ACC112 (cell line): ENCODE measurements at regions not wholly inside any gene's neighbourhood (a gene's known extent, or its start where the extent isn't known, plus 50 kb on each side); places are given as distances from the start of the nearest gene placed in this dataset.
"Not testable (repeated sequence)": the region's sequence is repeated elsewhere in the genome, so short reads cannot be mapped to it uniquely, and the experiment has no call there.

Experiments used
- H2AFZ ChIP-seq: fragments of 200-600 bp; sonication (generic); one replicate; pipeline ENCODE4 v1.6.0; 2017; ENCODE audit warnings: antibody characterized with exemption, low read length; ENCODE audit not compliant: unreplicated experiment
- H3K27ac ChIP-seq: fragments of 200-600 bp; sonication (generic); 2 replicates; pipeline ENCODE4 v1.5.1; 2014; ENCODE audit warnings: low read depth, mild to moderate bottlenecking, antibody characterized with exemption, low read length, moderate library complexity
- H3K27me3 ChIP-seq: fragments of 200-600 bp; sonication (generic); 2 replicates; pipeline ENCODE4 v1.6.1; 2014; ENCODE audit warnings: mild to moderate bottlenecking, antibody characterized with exemption, low read length, moderate library complexity, mixed read lengths; ENCODE audit not compliant: insufficient read depth
- H3K36me3 ChIP-seq: fragments of 200-600 bp; sonication (generic); 2 replicates; pipeline ENCODE4 v1.6.1; 2016; ENCODE audit warnings: mild to moderate bottlenecking, antibody characterized with exemption, low read length, moderate library complexity, mixed read lengths; ENCODE audit not compliant: insufficient read depth
- H3K4me1 ChIP-seq: fragments of 200-600 bp; sonication (generic); one replicate; pipeline ENCODE4 v1.6.1; 2016; ENCODE audit warnings: low read length, mixed read lengths; ENCODE audit not compliant: insufficient read depth, unreplicated experiment, control insufficient read depth
- H3K4me3 ChIP-seq: fragments of 200-600 bp; sonication (generic); 2 replicates; pipeline ENCODE4 v1.5.1; 2014; ENCODE audit warnings: mild to moderate bottlenecking, low read depth, low read length
- H3K79me2 ChIP-seq: fragments of 200-600 bp; sonication (generic); one replicate; pipeline ENCODE4 v1.6.0; 2016; ENCODE audit warnings: low read length; ENCODE audit not compliant: control insufficient read depth, unreplicated experiment, insufficient read depth

DNA sequence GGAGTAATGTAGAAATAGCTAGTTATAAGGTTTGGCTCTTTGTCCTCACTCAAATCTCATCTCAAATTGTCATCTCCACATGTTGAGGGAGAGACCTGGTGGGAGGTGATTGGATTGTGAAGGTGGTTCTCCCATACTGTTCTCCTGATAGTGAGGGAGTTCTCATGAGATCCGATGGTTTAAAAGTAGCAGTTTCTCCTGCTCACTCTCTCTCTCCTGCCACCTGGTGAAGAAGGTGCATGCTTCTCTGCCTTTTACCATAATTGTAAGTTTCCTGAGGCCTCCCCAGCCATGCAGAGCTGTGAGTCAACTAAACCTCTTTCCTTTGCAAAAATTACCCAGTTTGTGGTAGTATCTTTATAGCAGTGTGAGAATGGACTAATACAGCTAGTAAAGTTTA, 849.4 kb downstream of the DACH1 start:
- no peaks in the 10 kb centered on the region for H3K4me1 ChIP-seq
- no peak overlapping the region for H3K27ac ChIP-seq
- H3K27me3 ChIP-seq = no peaks in the 10 kb centered on the region
- no peaks in the 10 kb centered on the region for H3K79me2 ChIP-seq
- no peaks in the 10 kb centered on the region for H3K36me3 ChIP-seq
- H3K4me3 ChIP-seq = no peak overlapping the region
- H2AFZ ChIP-seq = no peak overlapping the region

DNA sequence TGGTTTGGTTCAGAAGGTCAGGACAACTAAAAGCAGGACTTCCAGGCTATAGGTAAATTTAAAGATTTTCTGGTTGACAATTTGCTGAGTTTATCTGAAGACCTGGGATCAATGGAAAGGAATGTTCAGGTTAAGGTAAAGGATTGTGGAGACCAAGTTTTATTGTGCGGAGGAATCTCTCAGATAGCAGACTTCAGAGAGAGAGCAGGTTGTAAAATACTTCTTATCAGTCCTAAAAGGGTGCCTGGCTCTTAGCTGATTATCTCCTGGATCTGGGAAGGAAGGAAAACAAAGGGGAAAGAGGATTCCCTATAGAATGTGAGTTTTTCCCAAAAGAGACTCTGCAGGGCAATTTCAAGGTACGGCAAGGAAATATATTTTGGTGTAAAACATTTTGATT, 851.5 kb downstream of the DACH1 start:
- no peaks in the 10 kb centered on the region for H3K27me3 ChIP-seq
- no peaks in the 10 kb centered on the region for H3K79me2 ChIP-seq
- no peak overlapping the region for H3K4me3 ChIP-seq
- H3K27ac ChIP-seq = no peak overlapping the region
- H3K36me3 ChIP-seq = no peaks in the 10 kb centered on the region
- no peaks in the 10 kb centered on the region for H3K4me1 ChIP-seq
- no peak overlapping the region for H2AFZ ChIP-seq

DNA sequence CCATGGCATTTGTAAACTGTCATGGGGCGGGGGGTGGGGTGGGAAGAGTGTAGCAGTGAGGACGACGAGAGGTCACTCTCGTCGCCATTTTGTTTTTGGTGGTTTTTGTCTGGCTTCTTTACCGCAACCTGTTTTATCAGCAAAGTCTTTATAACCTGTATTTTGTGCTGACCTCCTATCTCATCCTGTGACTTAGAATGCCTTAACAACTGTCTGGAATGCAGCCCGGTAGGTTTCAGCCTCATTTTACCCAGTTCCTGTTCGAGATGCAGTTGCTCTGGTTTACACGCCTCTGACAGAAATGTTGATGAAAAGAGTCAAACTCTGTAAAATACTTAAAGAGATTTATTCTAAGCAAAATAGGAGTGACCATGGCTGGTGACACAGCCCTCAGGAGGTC, 852.0 kb downstream of the DACH1 start:
- H3K4me1 ChIP-seq = no peaks in the 10 kb centered on the region
- H3K36me3 ChIP-seq = no peaks in the 10 kb centered on the region
- no peaks in the 10 kb centered on the region for H3K27me3 ChIP-seq
- H3K79me2 ChIP-seq = no peaks in the 10 kb centered on the region
- no peak overlapping the region for H3K27ac ChIP-seq
- H2AFZ ChIP-seq = no peak overlapping the region
- H3K4me3 ChIP-seq = no peak overlapping the region

DNA sequence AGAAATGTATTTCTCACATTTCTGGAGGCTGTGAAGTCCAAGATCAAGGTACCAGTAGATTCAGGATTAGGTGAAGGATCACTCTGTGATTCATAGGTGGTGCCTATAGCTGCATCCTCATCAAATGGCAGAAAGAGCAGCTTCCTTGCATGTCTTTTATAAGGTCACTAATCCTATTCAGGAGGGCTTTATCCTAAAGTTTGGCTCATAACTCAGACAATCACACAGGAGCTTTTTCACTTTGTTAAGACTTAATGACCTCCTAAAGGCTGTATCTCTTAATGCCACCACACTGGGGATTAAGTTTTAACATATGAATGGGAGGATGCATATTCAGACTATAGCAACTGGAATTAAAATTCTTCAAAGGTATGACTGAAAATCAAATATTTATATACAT, 861.1 kb downstream of the DACH1 start:
- H3K4me3 ChIP-seq = no peak overlapping the region
- H3K36me3 ChIP-seq = no peaks in the 10 kb centered on the region
- H3K79me2 ChIP-seq = no peaks in the 10 kb centered on the region
- H3K27ac ChIP-seq = no peak overlapping the region
- H3K4me1 ChIP-seq = no peaks in the 10 kb centered on the region
- H3K27me3 ChIP-seq = no peaks in the 10 kb centered on the region
- no peak overlapping the region for H2AFZ ChIP-seq

DNA sequence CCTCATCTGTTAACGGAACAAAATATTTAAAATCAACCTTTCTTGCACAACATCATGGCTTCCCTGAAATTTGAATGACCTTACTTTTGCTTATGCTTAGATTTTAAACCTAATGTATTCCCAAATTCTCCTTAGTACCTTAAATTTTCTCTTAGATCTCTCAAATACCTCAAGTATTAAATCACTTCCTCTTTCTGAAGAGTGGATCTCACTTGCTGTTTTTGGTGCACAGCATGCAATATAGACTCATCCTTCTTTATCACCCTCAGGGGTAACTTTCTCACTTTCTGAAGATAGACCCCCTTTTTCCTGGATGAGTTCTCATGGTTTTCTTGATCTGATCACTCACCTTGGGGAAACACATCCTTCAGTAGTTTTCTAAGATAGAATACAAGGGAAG, 871.7 kb downstream of the DACH1 start:
- Histone ChIP-seq H3K27me3 (no peaks in the 10 kb centered on the region), H3K4me3 (no peak overlapping the region)

DNA sequence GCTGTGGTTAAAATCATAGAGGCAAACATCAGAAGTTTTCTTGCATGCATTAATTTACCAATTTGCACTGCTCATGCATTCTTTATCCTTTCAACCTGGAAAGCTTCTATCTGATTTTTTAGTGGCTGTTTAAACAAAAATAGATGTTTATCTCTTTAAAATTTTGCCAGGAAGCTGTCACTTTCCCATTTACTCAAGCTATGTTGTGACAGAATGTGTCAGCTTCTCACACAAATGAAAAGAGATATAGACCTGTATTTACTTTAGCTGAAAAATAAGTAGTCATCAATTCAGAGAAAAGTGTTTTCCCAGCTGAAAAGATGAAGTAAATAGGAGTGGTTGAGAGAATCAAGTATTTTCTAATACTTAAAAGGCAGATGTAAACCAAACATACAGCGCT, 872.8 kb downstream of the DACH1 start:
- no peaks in the 10 kb centered on the region for H3K79me2 ChIP-seq
- H3K4me3 ChIP-seq = no peak overlapping the region

More for the DNA sequence above, 871.7 kb downstream of the DACH1 start:
- H3K79me2 ChIP-seq = no peaks in the 10 kb centered on the region
- H3K4me1 ChIP-seq = no peaks in the 10 kb centered on the region
- no peaks in the 10 kb centered on the region for H3K36me3 ChIP-seq
- no peak overlapping the region for H3K27ac ChIP-seq
- no peak overlapping the region for H2AFZ ChIP-seq

DNA sequence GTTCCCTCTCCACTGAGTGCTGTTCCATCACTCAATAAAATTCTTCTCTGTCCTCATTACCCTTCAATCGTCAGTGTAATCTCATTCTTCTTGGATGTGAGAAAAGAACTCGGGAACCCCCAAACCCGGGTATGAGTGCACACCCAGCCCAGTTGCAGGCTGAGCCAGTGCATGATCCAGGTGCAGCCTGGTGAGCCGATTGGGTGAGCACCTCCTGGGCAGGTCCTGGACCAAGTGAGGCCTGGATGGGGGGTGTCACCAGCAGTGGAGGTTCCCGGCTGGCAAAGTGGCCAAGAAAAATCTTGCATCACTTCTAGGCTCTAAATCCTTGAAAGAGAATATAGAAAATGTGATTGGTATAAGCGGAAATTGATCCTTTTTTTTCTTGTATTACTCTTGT, 878.8 kb upstream of the KLHL1 start:
- H3K36me3 ChIP-seq = no peaks in the 10 kb centered on the region
- H3K27me3 ChIP-seq = no peaks in the 10 kb centered on the region
- H3K79me2 ChIP-seq = no peaks in the 10 kb centered on the region
- no peak overlapping the region for H3K27ac ChIP-seq
- H3K4me3 ChIP-seq = no peak overlapping the region
- H3K4me1 ChIP-seq = no peaks in the 10 kb centered on the region
- H2AFZ ChIP-seq = no peak overlapping the region

More for the DNA sequence above, 872.8 kb downstream of the DACH1 start:
- no peaks in the 10 kb centered on the region for H3K27me3 ChIP-seq
- H3K36me3 ChIP-seq = no peaks in the 10 kb centered on the region
- no peaks in the 10 kb centered on the region for H3K4me1 ChIP-seq
- H3K27ac ChIP-seq = no peak overlapping the region
- no peak overlapping the region for H2AFZ ChIP-seq

DNA sequence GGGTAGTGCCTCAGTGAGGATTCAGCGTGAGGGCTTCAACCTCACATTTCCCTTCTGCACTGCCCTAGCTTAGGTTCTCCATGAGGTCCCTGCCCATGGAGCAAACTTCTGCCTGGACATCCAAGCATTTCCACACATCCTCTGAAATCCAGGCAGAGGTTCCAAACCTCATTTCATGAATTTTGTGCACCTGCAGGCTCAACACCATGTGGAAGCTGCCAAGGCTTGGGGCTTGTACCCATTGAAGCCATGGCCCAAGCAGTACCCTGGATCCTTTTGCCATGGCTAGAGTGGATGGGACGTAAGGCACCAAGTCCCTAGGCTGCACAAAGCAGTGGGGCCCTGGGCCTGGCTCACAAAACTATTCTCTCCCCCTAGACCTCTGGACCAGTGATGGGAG, 877.1 kb upstream of the KLHL1 start:
- Histone ChIP-seq H3K4me3 (no peak overlapping the region), H3K27me3 (no peaks in the 10 kb centered on the region), H3K36me3 (no peaks in the 10 kb centered on the region), H3K27ac (no peak overlapping the region), H3K4me1 (no peaks in the 10 kb centered on the region), H3K79me2 (no peaks in the 10 kb centered on the region), H2AFZ (no peak overlapping the region)

DNA sequence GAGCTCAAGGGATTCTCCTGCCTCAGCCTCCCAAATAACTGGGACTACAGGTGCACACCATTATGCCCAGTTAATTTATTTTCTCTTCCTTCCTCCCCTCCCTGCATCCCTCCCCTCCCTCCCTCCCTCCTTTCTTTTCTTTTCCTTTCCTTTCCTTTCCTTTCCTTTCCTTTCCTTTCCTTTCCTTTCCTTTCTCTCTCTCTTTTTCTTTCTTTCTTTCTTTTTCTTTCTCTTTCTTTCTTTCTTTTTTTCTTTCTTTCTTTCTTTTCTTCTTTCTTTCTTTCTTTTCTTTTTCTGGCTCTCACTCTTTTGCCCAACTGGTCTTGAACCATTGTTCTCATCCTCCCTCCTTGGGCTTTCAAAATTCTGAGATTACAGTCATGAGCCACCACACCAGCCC, 873.0 kb upstream of the KLHL1 start:
- H3K27ac ChIP-seq, H2AFZ ChIP-seq, H3K36me3 ChIP-seq, H3K4me3 ChIP-seq, H3K27me3 ChIP-seq, H3K4me1 ChIP-seq, H3K79me2 ChIP-seq: not testable (repeated sequence)

DNA sequence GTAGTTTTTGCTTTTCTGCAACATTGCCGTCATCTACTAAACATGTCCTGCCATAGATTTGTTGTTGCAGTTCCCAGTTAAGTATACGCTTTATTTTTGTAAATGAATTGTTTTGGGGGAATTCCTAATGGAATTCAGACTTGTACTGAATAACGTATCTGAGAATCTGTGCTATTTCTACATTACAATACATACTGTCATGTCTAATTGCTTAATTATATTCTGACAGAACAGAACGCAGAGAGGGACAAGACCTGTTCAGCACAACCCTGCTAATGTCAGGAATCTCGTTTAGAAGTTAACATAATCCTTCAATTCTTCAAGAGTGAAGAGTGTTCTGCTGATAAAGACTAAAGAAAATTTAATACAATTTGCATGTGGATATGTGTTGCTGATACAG, 861.1 kb upstream of the KLHL1 start:
- Histone ChIP-seq H2AFZ (no peak overlapping the region), H3K36me3 (no peaks in the 10 kb centered on the region), H3K4me1 (no peaks in the 10 kb centered on the region), H3K79me2 (no peaks in the 10 kb centered on the region), H3K27me3 (no peaks in the 10 kb centered on the region), H3K4me3 (no peak overlapping the region), H3K27ac (no peak overlapping the region)

DNA sequence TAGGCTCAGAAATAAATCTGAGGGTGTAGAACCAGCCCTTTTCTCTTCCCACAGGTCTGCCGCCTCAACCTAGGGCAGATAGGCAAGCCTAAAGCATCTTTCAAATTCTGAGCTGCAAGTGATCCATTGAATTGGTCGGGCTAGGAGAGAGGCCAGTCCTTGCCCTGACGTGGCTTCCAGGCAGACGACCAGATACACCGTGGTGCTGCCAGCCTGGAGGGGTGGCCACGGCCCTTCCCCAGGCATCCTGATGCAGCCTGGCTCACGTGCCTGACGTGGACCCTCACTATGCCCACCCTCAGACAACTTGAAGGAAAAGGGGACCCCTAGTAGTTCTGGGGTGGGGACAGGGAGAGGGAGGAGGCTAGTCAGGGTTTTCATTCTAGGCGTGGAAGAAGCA, 859.3 kb upstream of the KLHL1 start:
- Histone ChIP-seq H3K4me1 (no peaks in the 10 kb centered on the region), H3K4me3 (no peak overlapping the region), H3K27me3 (no peaks in the 10 kb centered on the region), H3K27ac (no peak overlapping the region), H2AFZ (no peak overlapping the region), H3K36me3 (no peaks in the 10 kb centered on the region), H3K79me2 (no peaks in the 10 kb centered on the region)

DNA sequence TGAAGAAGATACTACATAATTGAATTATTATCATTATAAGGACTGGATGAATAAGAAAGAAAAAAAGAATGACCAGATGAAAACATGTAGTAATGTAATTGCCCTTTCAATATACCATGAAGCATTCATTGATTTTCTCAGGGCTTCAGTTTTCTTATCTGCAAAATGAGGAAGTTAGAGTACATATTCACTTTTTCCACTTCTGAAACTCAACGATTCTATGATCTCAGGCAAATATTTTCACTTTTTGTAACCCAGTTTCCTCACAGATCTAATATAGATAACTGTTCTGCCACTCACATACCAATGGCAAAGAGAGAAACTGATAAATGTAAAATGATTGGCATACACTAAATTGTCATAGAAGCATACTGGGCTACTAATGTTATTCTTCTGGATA, 856.6 kb upstream of the KLHL1 start:
- no peak overlapping the region for H3K4me3 ChIP-seq
- H3K27ac ChIP-seq = no peak overlapping the region
- no peaks in the 10 kb centered on the region for H3K27me3 ChIP-seq
- H2AFZ ChIP-seq = no peak overlapping the region
- H3K36me3 ChIP-seq = no peaks in the 10 kb centered on the region
- no peaks in the 10 kb centered on the region for H3K79me2 ChIP-seq
- no peaks in the 10 kb centered on the region for H3K4me1 ChIP-seq
